ENCODE measurements at regions not wholly inside any gene's neighbourhood (a gene's known extent, or its start where the extent isn't known, plus 50 kb on each side); places are given as distances from the start of the nearest gene placed in this dataset.
"Not testable (repeated sequence)": the region's sequence is repeated elsewhere in the genome, so short reads cannot be mapped to it uniquely, and the experiment has no call there.

GRCh38 chr1:206256935-206257334 is 53.6 kb downstream of the SRGAP2 start:
- not testable (repeated sequence) for TF ChIP-seq CTCF, MYC (IDR thresholded peaks at IDR 0.05; ENCODE audit: low read depth, low read length)

Measured in NB4 (cell line).